ENCODE measurements at regions not wholly inside any gene's neighbourhood (a gene's known extent, or its start where the extent isn't known, plus 50 kb on each side); places are given as distances from the start of the nearest gene placed in this dataset.

DNA sequence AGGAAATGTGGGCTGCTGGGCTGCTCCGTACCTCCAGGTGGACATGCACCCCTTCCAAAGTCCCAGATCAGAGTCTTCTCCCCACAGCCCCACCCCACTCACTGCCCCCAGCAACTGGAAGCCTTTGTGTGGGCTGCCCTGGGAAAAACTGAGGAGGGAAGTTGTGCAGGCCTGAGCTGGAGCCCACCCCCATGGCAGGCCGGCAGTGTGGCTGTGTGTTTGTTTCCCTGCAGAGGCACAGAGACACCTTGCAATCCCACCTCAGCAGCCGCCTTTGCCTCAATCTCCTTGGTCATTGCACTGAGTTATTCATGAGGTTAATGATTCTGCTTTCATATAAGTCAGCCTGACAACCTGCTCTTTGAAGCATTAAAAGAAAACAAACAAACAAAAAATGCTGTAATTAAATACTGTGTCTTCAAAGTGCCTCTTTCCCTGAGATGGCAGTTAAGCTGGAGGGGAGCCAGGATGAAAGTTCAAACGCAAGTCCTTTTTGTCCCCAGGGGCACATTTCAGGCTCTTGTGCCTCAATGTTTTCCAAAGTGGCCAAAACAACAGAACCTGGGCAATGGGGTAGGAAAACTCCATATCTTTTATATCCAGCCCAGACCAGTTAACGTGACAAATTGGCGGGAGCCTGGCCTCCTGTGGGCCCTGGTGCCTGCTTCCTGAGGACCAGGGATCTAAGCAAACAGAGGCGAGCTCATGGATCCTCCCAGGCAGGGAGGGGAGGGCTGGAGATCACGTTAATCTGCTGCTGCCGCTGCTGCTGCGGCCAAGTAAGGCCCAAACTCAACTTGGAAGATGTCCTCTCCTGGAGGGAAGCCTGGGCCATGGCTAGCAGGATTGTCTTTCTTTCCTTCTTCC is 51.9 kb upstream of the TSPAN11 start:
- Histone ChIP-seq H3K27ac (ENCODE audit: low read length) (no peak overlapping the region), H3K4me1 (ENCODE audit: control insufficient read depth, insufficient read depth, low read length) (peaks cover 2% of the 10 kb centered on the region), H3K9ac (ENCODE audit: low read length in 2 of 2) (no peak overlapping the region), H3K9me3 (ENCODE audit: control insufficient read depth in 2 of 2, low read length in 2 of 2) (no peaks in the 10 kb centered on the region), H3K36me3 (ENCODE audit: control insufficient read depth in 2 of 2, insufficient read depth in 2 of 2, low read length in 2 of 2) (no peaks in the 10 kb centered on the region), H3K27me3 (ENCODE audit: control insufficient read depth in 1 of 2, insufficient read depth in 2 of 2, low read length in 2 of 2) (no peaks in the 10 kb centered on the region), H3K4me3 (ENCODE audit: low read length in 2 of 2) (no peak overlapping the region)

DNA sequence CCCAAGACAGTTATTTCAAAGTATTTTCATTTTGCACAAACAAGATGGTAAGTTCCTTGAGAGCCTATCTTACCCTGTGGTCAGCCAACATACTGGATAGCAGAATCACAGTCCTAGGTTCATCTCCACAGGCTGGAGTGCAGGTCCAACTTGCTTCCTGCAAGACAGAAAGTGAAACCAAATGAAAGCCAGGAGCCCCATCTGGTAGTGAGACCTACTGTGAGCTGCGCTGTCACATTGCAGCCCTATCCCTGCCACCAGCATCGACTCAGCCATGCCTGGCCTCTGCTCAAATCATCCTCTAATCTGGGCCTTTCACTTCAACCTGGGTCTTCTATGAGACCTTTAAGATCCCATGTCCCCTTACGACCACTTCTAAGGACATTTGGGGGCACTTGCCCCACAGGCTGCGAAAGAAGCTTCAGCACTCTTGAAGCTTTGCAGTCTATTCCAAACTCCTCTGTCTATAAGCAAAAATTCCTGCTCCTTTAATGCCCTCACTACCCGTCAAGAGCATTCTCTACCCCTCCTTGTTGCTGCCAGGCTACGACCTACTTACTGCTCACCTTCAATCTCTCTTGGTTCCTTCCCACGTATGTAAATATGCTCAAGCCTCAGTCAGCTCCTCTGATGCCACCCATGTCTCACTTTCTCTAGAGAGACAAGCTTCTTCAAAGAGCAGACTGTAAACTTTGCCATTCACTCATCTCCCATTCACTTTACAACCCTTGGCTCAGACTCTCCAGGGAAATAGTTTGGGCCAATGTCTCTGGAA is 55.9 kb upstream of the TSPAN11 start:
- H3K36me3 ChIP-seq (ENCODE audit: control insufficient read depth in 2 of 2, insufficient read depth in 2 of 2, low read length in 2 of 2), result no peaks in the 10 kb centered on the region
- no peak overlapping the region for H3K9ac ChIP-seq (ENCODE audit: low read length in 2 of 2)

DNA sequence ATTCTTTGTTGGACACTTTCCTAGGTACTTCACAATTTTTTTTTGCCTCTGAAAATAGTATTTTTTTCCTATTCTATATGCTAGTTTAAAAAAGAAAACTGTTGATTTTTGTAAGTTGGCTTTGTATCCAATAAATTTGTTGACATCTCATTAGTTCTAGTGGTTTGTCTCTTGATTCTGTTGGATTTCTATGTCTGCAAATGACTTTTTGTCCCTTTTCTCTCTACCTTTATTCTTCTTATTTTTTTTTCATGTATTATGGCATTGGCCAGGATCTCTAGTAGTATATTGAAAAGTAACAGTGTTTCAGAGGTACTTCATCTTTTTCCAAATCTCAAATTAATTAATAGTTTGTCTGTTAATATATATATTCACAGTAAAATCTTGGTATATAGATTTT is 59.1 kb upstream of the TSPAN11 start:
- peaks cover 2% of the 10 kb centered on the region for H3K4me1 ChIP-seq (ENCODE audit: control insufficient read depth, insufficient read depth, low read length)
- no peak overlapping the region for H3K4me3 ChIP-seq (ENCODE audit: low read length in 2 of 2)
- no peak overlapping the region for H3K9ac ChIP-seq (ENCODE audit: low read length in 2 of 2)
- no peaks in the 10 kb centered on the region for H3K27me3 ChIP-seq (ENCODE audit: control insufficient read depth in 1 of 2, insufficient read depth in 2 of 2, low read length in 2 of 2)
- H3K36me3 ChIP-seq (ENCODE audit: control insufficient read depth in 2 of 2, insufficient read depth in 2 of 2, low read length in 2 of 2), result no peaks in the 10 kb centered on the region
- H3K9me3 ChIP-seq (ENCODE audit: control insufficient read depth in 2 of 2, low read length in 2 of 2), result peaks cover 0 to 5% of the 10 kb centered on the region in 2 donors
- no peak overlapping the region for H3K27ac ChIP-seq (ENCODE audit: low read length)

More for the DNA sequence above, 55.9 kb upstream of the TSPAN11 start:
- Histone ChIP-seq H3K4me1 (ENCODE audit: control insufficient read depth, insufficient read depth, low read length) (peaks cover 2% of the 10 kb centered on the region), H3K27ac (ENCODE audit: low read length) (no peak overlapping the region), H3K27me3 (ENCODE audit: control insufficient read depth in 1 of 2, insufficient read depth in 2 of 2, low read length in 2 of 2) (no peaks in the 10 kb centered on the region), H3K4me3 (ENCODE audit: low read length in 2 of 2) (no peak overlapping the region), H3K9me3 (ENCODE audit: control insufficient read depth in 2 of 2, low read length in 2 of 2) (peaks cover 0 to 5% of the 10 kb centered on the region in 2 donors)

DNA sequence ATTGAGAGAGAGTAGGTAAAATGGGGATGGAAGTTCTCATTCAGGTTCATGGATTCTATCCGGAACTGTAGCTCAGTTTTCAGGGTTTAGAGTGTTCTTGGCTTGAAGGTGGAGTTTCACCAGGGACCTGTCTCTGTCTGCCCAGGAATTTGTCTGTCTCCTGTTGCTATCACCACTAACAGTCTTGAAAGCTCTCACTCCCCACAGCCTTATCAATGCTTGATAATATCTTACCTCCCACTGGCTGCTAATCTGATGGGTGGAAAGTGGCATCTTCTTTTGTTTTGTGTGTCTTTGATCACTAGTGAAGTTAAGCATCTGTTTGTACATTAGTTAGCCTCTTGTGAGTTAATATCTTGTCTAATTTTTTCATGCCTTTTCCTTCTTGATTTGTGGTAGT is 60.3 kb upstream of the TSPAN11 start:
- Histone ChIP-seq H3K27me3 (ENCODE audit: control insufficient read depth in 1 of 2, insufficient read depth in 2 of 2, low read length in 2 of 2) (no peaks in the 10 kb centered on the region), H3K36me3 (ENCODE audit: control insufficient read depth in 2 of 2, insufficient read depth in 2 of 2, low read length in 2 of 2) (no peaks in the 10 kb centered on the region), H3K4me1 (ENCODE audit: control insufficient read depth, insufficient read depth, low read length) (peaks cover 2% of the 10 kb centered on the region), H3K9ac (ENCODE audit: low read length in 2 of 2) (no peak overlapping the region), H3K27ac (ENCODE audit: low read length) (no peak overlapping the region), H3K9me3 (ENCODE audit: control insufficient read depth in 2 of 2, low read length in 2 of 2) (peaks cover 0 to 5% of the 10 kb centered on the region in 2 donors), H3K4me3 (ENCODE audit: low read length in 2 of 2) (no peak overlapping the region)

DNA sequence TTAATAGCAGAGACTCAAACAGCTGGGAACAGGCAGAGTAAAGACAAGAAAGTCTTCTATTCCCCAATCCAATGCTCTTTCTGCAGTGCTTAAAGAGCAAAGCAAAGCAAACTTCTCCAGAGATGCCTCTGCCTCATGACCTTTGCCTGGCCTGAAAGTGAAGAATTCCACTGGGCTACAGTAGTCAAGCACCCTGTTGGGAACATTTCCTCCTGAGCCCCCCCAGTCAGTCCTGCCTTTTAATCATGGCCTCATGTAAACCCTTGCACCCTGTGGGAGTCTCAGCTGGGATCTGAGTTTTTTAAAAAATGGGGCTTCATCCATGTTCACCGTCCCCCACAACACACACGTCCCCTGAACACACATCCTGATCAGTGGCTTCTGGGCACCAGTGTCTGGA is 62.7 kb upstream of the TSPAN11 start:
- H3K9me3 ChIP-seq (ENCODE audit: control insufficient read depth in 2 of 2, low read length in 2 of 2), result peaks cover 0 to 5% of the 10 kb centered on the region in 2 donors
- H3K36me3 ChIP-seq (ENCODE audit: control insufficient read depth in 2 of 2, insufficient read depth in 2 of 2, low read length in 2 of 2), result no peaks in the 10 kb centered on the region
- no peaks in the 10 kb centered on the region for H3K27me3 ChIP-seq (ENCODE audit: control insufficient read depth in 1 of 2, insufficient read depth in 2 of 2, low read length in 2 of 2)
- H3K27ac ChIP-seq (ENCODE audit: low read length), result no peak overlapping the region
- no peaks in the 10 kb centered on the region for H3K4me1 ChIP-seq (ENCODE audit: control insufficient read depth, insufficient read depth, low read length)
- peak overlapping the region in 1 of 2 donors; percentile 13 for H3K9ac ChIP-seq (ENCODE audit: low read length in 2 of 2)
- no peak overlapping the region for H3K4me3 ChIP-seq (ENCODE audit: low read length in 2 of 2)

DNA sequence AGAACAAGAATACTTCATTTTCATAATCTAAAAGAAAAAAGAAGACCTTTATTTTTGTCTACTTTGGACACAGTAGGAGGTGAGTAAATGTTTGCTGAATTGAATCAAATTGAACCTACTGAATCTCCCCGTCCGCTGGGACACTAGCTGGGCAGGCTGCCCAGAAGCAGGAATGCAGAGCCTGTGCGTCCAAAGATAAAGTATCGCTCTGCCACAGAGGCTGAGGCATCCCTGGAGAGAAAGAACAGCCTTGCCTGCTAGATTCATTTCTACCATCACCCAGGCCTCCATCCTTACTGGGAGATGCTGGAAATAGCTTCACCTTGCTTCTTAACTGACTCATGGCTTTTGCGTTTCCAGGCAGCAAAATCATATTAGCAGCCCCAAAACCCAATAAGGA is 64.1 kb upstream of the TSPAN11 start:
- Histone ChIP-seq H3K9me3 (ENCODE audit: control insufficient read depth in 2 of 2, low read length in 2 of 2) (peaks cover 0 to 5% of the 10 kb centered on the region in 2 donors), H3K36me3 (ENCODE audit: control insufficient read depth in 2 of 2, insufficient read depth in 2 of 2, low read length in 2 of 2) (no peaks in the 10 kb centered on the region), H3K27me3 (ENCODE audit: control insufficient read depth in 1 of 2, insufficient read depth in 2 of 2, low read length in 2 of 2) (no peaks in the 10 kb centered on the region), H3K27ac (ENCODE audit: low read length) (no peak overlapping the region), H3K4me1 (ENCODE audit: control insufficient read depth, insufficient read depth, low read length) (no peaks in the 10 kb centered on the region), H3K9ac (ENCODE audit: low read length in 2 of 2) (no peak overlapping the region), H3K4me3 (ENCODE audit: low read length in 2 of 2) (no peak overlapping the region)

DNA sequence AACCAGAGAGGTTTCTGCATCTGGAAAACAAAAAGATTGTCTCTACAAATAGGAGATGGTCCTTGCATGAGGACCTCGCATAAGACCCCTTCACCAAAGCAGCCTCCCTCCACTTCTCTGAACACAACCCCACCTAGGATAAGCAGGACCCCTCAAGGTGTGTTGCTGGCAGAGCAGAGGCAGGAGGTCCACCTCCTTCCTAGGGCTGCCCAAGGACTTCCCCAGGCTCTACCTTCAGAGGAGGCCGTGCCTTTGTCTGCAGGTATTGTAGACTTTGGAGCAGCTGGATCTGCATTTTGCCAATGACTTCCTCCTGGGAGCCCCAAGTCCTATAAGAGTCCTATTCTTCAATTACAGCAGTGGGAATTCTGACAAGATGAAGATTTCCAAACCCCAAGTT is 67.3 kb upstream of the TSPAN11 start:
- no peaks in the 10 kb centered on the region for H3K36me3 ChIP-seq (ENCODE audit: control insufficient read depth in 2 of 2, insufficient read depth in 2 of 2, low read length in 2 of 2)
- H3K4me3 ChIP-seq (ENCODE audit: low read length in 2 of 2), result no peak overlapping the region
- no peaks in the 10 kb centered on the region for H3K9me3 ChIP-seq (ENCODE audit: control insufficient read depth in 2 of 2, low read length in 2 of 2)
- H3K27me3 ChIP-seq (ENCODE audit: control insufficient read depth in 1 of 2, insufficient read depth in 2 of 2, low read length in 2 of 2), result no peaks in the 10 kb centered on the region
- H3K27ac ChIP-seq (ENCODE audit: low read length), result no peak overlapping the region
- H3K9ac ChIP-seq (ENCODE audit: low read length in 2 of 2), result no peak overlapping the region
- H3K4me1 ChIP-seq (ENCODE audit: control insufficient read depth, insufficient read depth, low read length), result no peaks in the 10 kb centered on the region

DNA sequence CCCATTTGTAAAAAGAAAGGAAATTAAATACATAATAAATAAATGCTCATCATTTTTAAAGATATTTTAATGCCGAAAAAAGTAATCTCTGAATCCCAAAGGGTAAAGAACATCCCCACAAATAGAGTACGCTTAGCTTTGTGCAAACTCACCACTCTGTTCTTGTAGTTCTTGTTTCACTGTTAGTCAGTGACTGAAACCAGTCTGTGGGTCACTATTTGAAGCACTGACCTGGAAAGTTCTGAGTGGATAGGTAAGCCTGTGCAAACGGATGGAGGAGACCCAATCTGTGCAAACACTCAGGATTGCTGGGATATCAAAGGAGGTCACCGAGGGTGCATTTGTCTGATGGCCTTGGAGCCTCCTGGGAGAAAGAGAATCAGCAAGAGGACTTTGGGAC is 68.1 kb upstream of the TSPAN11 start:
- H3K4me3 ChIP-seq (ENCODE audit: low read length in 2 of 2), result no peak overlapping the region

DNA sequence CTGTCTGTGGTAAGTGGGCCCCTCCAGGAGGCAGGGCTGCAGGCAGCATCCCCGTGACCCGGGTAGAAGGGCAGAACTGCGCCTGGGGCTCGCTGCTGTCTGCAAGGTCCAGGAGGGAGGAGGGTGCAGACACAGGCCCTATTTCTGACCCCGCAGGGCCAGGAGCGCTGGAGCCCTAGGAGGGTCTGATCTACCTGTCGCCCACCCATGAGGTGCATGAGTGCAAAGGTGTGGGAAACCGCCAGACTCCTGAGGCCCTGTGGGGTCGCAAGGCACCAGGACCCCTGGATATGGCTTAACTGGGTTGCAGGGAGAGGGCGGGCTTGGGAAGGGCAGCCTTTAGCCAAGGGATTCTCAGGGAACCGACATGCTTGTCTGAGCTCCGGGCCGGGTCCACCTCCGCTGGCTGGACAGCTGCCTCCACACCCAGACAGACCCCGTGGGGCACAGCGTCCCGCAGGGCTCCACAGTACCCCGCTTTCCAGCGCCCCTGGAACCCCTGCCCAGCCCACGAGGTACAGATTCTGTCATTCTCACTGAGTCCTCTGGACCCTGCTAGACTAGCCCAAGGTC is 72.9 kb upstream of the TSPAN11 start:
- H3K4me3 ChIP-seq (ENCODE audit: low read length in 2 of 2), result no peak overlapping the region
- no peaks in the 10 kb centered on the region for H3K27me3 ChIP-seq (ENCODE audit: control insufficient read depth in 1 of 2, insufficient read depth in 2 of 2, low read length in 2 of 2)
- no peaks in the 10 kb centered on the region for H3K9me3 ChIP-seq (ENCODE audit: control insufficient read depth in 2 of 2, low read length in 2 of 2)

More for the DNA sequence above, 68.1 kb upstream of the TSPAN11 start:
- H3K4me1 ChIP-seq (ENCODE audit: control insufficient read depth, insufficient read depth, low read length), result no peaks in the 10 kb centered on the region
- no peaks in the 10 kb centered on the region for H3K9me3 ChIP-seq (ENCODE audit: control insufficient read depth in 2 of 2, low read length in 2 of 2)
- H3K36me3 ChIP-seq (ENCODE audit: control insufficient read depth in 2 of 2, insufficient read depth in 2 of 2, low read length in 2 of 2), result no peaks in the 10 kb centered on the region
- no peak overlapping the region for H3K9ac ChIP-seq (ENCODE audit: low read length in 2 of 2)
- no peaks in the 10 kb centered on the region for H3K27me3 ChIP-seq (ENCODE audit: control insufficient read depth in 1 of 2, insufficient read depth in 2 of 2, low read length in 2 of 2)
- no peak overlapping the region for H3K27ac ChIP-seq (ENCODE audit: low read length)

DNA sequence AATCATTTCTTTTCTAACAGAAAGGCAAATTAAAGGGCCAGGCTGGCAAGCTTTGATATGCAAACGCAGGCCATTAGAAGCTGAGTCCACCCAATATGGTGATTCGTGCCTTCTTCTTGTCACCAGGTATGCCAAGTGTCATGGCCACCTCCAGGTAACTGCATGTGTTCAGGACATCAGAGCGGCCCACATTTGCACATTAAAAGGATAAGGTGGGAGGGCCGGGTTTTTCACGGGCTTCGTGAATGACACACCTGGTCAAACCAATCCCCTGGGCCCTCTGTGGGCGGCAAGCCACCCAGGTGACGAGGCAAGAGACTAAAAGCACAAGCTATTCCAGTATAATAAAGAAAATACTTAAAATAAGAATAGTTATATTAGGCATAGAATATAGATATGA is 75.9 kb upstream of the TSPAN11 start:
- Histone ChIP-seq H3K27me3 (ENCODE audit: control insufficient read depth in 1 of 2, insufficient read depth in 2 of 2, low read length in 2 of 2) (no peaks in the 10 kb centered on the region), H3K4me3 (ENCODE audit: low read length in 2 of 2) (no peak overlapping the region)

More for the DNA sequence above, 72.9 kb upstream of the TSPAN11 start:
- H3K36me3 ChIP-seq (ENCODE audit: control insufficient read depth in 2 of 2, insufficient read depth in 2 of 2, low read length in 2 of 2), result no peaks in the 10 kb centered on the region
- no peak overlapping the region for H3K27ac ChIP-seq (ENCODE audit: low read length)
- peaks cover 2% of the 10 kb centered on the region for H3K4me1 ChIP-seq (ENCODE audit: control insufficient read depth, insufficient read depth, low read length)
- H3K9ac ChIP-seq (ENCODE audit: low read length in 2 of 2), result no peak overlapping the region

More for the DNA sequence above, 75.9 kb upstream of the TSPAN11 start:
- Histone ChIP-seq H3K4me1 (ENCODE audit: control insufficient read depth, insufficient read depth, low read length) (peaks cover 2% of the 10 kb centered on the region), H3K27ac (ENCODE audit: low read length) (no peak overlapping the region), H3K36me3 (ENCODE audit: control insufficient read depth in 2 of 2, insufficient read depth in 2 of 2, low read length in 2 of 2) (no peaks in the 10 kb centered on the region), H3K9me3 (ENCODE audit: control insufficient read depth in 2 of 2, low read length in 2 of 2) (no peaks in the 10 kb centered on the region), H3K9ac (ENCODE audit: low read length in 2 of 2) (no peak overlapping the region)
